Hepatocyte (in vitro differentiated cells): ENCODE measurements at regions not wholly inside any gene's neighbourhood (a gene's known extent, or its start where the extent isn't known, plus 50 kb on each side); places are given as distances from the start of the nearest gene placed in this dataset.

Experiments used
- EZH2 ChIP-seq: fragments of 200-600 bp; sonication (generic); IDR thresholded peaks from 2 replicates; pipeline ENCODE4 v1.6.1; 2016; ENCODE audit warnings: antibody characterized with exemption, mild to moderate bottlenecking, borderline replicate concordance
- TF ChIP-seq, protein P1 (sequence below): fragments of 200-600 bp; sonication (generic); IDR thresholded peaks from 2 replicates; pipeline ENCODE4 v1.5.1; 2016; ENCODE audit warnings: antibody characterized with exemption, mild to moderate bottlenecking; ENCODE audit not compliant: poor library complexity

GRCh38 chr1:218524526-218524925, 179.4 kb downstream of the TGFB2 start:
- TF ChIP-seq, protein P1, sequence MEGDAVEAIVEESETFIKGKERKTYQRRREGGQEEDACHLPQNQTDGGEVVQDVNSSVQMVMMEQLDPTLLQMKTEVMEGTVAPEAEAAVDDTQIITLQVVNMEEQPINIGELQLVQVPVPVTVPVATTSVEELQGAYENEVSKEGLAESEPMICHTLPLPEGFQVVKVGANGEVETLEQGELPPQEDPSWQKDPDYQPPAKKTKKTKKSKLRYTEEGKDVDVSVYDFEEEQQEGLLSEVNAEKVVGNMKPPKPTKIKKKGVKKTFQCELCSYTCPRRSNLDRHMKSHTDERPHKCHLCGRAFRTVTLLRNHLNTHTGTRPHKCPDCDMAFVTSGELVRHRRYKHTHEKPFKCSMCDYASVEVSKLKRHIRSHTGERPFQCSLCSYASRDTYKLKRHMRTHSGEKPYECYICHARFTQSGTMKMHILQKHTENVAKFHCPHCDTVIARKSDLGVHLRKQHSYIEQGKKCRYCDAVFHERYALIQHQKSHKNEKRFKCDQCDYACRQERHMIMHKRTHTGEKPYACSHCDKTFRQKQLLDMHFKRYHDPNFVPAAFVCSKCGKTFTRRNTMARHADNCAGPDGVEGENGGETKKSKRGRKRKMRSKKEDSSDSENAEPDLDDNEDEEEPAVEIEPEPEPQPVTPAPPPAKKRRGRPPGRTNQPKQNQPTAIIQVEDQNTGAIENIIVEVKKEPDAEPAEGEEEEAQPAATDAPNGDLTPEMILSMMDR = no peak
- TF ChIP-seq EZH2 = no peak
